ENCODE measurements at regions not wholly inside any gene's neighbourhood (a gene's known extent, or its start where the extent isn't known, plus 50 kb on each side); places are given as distances from the start of the nearest gene placed in this dataset.
"Not testable (repeated sequence)": the region's sequence is repeated elsewhere in the genome, so short reads cannot be mapped to it uniquely, and the experiment has no call there.

- TF ChIP-seq POLR2A (IDR thresholded peaks at IDR 0.05; ENCODE audit: low read depth, low read length); CTCF (conservative IDR thresholded peaks at IDR 0.05; ENCODE audit: low read depth, low read length); CHD1 (IDR thresholded peaks at IDR 0.05; ENCODE audit: low read depth, low read length); NFE2L2 (IDR thresholded peaks at IDR 0.05; ENCODE audit: low read depth, low read length); MAZ (IDR thresholded peaks at IDR 0.05; ENCODE audit: borderline replicate concordance, low read depth, low read length); USF2 (IDR thresholded peaks at IDR 0.05; ENCODE audit: low read depth, low read length); BHLHE40 (IDR thresholded peaks at IDR 0.05; ENCODE audit: low read depth, low read length); ELK1 (IDR thresholded peaks at IDR 0.05; ENCODE audit: borderline replicate concordance, low read depth, low read length): not testable (repeated sequence)
Observed at GRCh38 chr7:153766926-153767325, 285.3 kb upstream of the DPP6 start.
